ENCODE measurements at regions not wholly inside any gene's neighbourhood (a gene's known extent, or its start where the extent isn't known, plus 50 kb on each side); places are given as distances from the start of the nearest gene placed in this dataset.

DNA sequence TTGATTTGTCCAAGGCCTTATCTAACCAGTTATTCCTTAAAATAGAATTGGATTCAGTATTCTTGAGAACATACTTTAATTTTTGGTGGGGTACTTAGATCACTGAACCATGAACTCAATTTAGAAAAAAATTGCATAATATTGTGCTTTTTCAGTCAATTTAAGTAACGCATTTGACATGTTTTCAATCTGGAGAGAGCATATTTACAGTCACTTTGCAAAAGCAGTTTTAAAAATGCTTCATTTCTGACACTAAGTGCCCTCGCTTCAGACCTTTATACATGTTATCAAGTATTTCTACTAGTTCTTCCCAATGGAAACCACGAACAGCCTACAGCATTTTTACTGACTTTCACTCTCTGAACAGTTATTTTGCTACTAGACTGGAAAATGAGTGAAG is 257.1 kb upstream of the NDST4 start:
- no peak overlapping the region for H3K56ac ChIP-seq (ENCODE audit: extremely low read depth, insufficient read depth, low read length)
- no peak for ATAC-seq (ENCODE audit: low read depth)
- no CpG with 5 or more reads among the region's 3 CpGs for WGBS, 2 experiments (ENCODE audit: extremely low coverage in 2 of 2, insufficient read length in 1 of 2)
- no peak overlapping the region for H3K9ac ChIP-seq (ENCODE audit: low read depth, low read length)
- POLR2A ChIA-PET (ENCODE audit: unreplicated experiment), result no interaction called here
- in situ Hi-C loops (cut with MboI; ENCODE audit: low sequenced_read_pairs) (no loop called here), intact Hi-C loops (cut with micrococcal nuclease) (no loop called here), dilution Hi-C loops (cut with HindIII; ENCODE audit: low sequenced_read_pairs, unreplicated experiment) (no loop called here)
- H3K4me1 ChIP-seq (ENCODE audit: control insufficient read depth, insufficient read depth, low read length), result no peaks in the 10 kb centered on the region
- H3K23ac ChIP-seq (ENCODE audit: low read depth, low read length), result no peak overlapping the region
- no peak overlapping the region for H2AFZ ChIP-seq (replicated peaks; ENCODE audit: low read length, poor library complexity)
- no peak overlapping the region for H3K4me2 ChIP-seq (ENCODE audit: low read depth, low read length)
- H4K5ac ChIP-seq (ENCODE audit: low read depth, low read length), result no peak overlapping the region
- no peak overlapping the region for H3K27ac ChIP-seq (ENCODE audit: insufficient read depth, low read length)
- no peak overlapping the region for H3K18ac ChIP-seq (ENCODE audit: low read depth, low read length)
- no peak overlapping the region for H2BK20ac ChIP-seq (ENCODE audit: low read depth, low read length)
- no peak overlapping the region for H2BK5ac ChIP-seq (ENCODE audit: low read depth, low read length, poor library complexity, severe bottlenecking)
- DNase-seq, result no peak
- H2BK15ac ChIP-seq (ENCODE audit: low read depth, low read length), result no peak overlapping the region
- no peak overlapping the region for H3K4me3 ChIP-seq (ENCODE audit: insufficient read depth, low read depth, low read length)
- H2AK5ac ChIP-seq (ENCODE audit: low read depth, low read length), result no peak overlapping the region
- H3K14ac ChIP-seq (replicated peaks; ENCODE audit: low read depth, low read length), result no peak overlapping the region
- no peak overlapping the region for H4K8ac ChIP-seq (ENCODE audit: low read depth in 2 of 2, low read length in 2 of 2)
- H3K4ac ChIP-seq (ENCODE audit: low read depth, low read length), result no peak overlapping the region
- CTCF ChIA-PET, result no interaction called here
- no peak overlapping the region for H2AK9ac ChIP-seq (replicated peaks; ENCODE audit: low read depth, low read length, poor library complexity)
- no peak overlapping the region for H4K91ac ChIP-seq (ENCODE audit: insufficient read depth, low read depth, low read length)
- H3K79me1 ChIP-seq (ENCODE audit: low read depth in 1 of 2, low read length in 2 of 2), result no peaks in the 10 kb centered on the region
- no peak overlapping the region for H2BK120ac ChIP-seq (ENCODE audit: low read depth, low read length)
- H3K9me1 ChIP-seq (ENCODE audit: insufficient read depth, low read length), result no peaks in the 10 kb centered on the region
- peaks cover 13% of the 10 kb centered on the region for H3K9me3 ChIP-seq (ENCODE audit: control insufficient read depth, insufficient read depth, low read length)
- BruUV-seq (replicated peaks), result no TSS peak
- TF ChIP-seq, protein P1, sequence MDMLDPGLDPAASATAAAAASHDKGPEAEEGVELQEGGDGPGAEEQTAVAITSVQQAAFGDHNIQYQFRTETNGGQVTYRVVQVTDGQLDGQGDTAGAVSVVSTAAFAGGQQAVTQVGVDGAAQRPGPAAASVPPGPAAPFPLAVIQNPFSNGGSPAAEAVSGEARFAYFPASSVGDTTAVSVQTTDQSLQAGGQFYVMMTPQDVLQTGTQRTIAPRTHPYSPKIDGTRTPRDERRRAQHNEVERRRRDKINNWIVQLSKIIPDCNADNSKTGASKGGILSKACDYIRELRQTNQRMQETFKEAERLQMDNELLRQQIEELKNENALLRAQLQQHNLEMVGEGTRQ (IDR thresholded peaks at IDR 0.05; ENCODE audit: low read depth, low read length), result no peak
- TF ChIP-seq POLR2A (IDR thresholded peaks at IDR 0.05; ENCODE audit: low read depth, low read length) (no peak), MAFK (IDR thresholded peaks at IDR 0.05; ENCODE audit: low read depth, low read length) (no peak), RAD21 (IDR thresholded peaks at IDR 0.05; ENCODE audit: low read length) (no peak), RCOR1 (IDR thresholded peaks at IDR 0.05; ENCODE audit: insufficient replicate concordance, low read length) (no peak), CHD1 (IDR thresholded peaks at IDR 0.05; ENCODE audit: low read depth, low read length) (no peak), NFE2L2 (IDR thresholded peaks at IDR 0.05; ENCODE audit: low read depth, low read length) (no peak), MXI1 (IDR thresholded peaks at IDR 0.05; ENCODE audit: borderline replicate concordance, low read depth, low read length) (no peak), RFX5 (IDR thresholded peaks at IDR 0.05; ENCODE audit: low read depth, low read length) (no peak), BHLHE40 (IDR thresholded peaks at IDR 0.05; ENCODE audit: low read depth, low read length) (no peak), MAZ (IDR thresholded peaks at IDR 0.05; ENCODE audit: borderline replicate concordance, low read depth, low read length) (no peak), SMC3 (IDR thresholded peaks at IDR 0.05; ENCODE audit: low read depth, low read length) (no peak), CEBPB (IDR thresholded peaks at IDR 0.05; ENCODE audit: low read depth, low read length) (no peak), FOS (IDR thresholded peaks at IDR 0.05; ENCODE audit: low read depth, low read length) (no peak)
- TF ChIP-seq, protein P2, sequence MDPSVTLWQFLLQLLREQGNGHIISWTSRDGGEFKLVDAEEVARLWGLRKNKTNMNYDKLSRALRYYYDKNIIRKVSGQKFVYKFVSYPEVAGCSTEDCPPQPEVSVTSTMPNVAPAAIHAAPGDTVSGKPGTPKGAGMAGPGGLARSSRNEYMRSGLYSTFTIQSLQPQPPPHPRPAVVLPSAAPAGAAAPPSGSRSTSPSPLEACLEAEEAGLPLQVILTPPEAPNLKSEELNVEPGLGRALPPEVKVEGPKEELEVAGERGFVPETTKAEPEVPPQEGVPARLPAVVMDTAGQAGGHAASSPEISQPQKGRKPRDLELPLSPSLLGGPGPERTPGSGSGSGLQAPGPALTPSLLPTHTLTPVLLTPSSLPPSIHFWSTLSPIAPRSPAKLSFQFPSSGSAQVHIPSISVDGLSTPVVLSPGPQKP (IDR thresholded peaks at IDR 0.05; ENCODE audit: borderline replicate concordance, low read depth, low read length), result no peak
- TF ChIP-seq, protein P3, sequence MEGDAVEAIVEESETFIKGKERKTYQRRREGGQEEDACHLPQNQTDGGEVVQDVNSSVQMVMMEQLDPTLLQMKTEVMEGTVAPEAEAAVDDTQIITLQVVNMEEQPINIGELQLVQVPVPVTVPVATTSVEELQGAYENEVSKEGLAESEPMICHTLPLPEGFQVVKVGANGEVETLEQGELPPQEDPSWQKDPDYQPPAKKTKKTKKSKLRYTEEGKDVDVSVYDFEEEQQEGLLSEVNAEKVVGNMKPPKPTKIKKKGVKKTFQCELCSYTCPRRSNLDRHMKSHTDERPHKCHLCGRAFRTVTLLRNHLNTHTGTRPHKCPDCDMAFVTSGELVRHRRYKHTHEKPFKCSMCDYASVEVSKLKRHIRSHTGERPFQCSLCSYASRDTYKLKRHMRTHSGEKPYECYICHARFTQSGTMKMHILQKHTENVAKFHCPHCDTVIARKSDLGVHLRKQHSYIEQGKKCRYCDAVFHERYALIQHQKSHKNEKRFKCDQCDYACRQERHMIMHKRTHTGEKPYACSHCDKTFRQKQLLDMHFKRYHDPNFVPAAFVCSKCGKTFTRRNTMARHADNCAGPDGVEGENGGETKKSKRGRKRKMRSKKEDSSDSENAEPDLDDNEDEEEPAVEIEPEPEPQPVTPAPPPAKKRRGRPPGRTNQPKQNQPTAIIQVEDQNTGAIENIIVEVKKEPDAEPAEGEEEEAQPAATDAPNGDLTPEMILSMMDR (conservative IDR thresholded peaks at IDR 0.05; ENCODE audit: low read depth, low read length), result no peak
- no peaks in the 10 kb centered on the region for H3K36me3 ChIP-seq (ENCODE audit: control insufficient read depth, insufficient read depth, low read length)
- no peaks in the 10 kb centered on the region for H4K20me1 ChIP-seq (ENCODE audit: insufficient read depth, low read length)
- H3K27me3 ChIP-seq (ENCODE audit: control insufficient read depth, insufficient read depth, low read length), result no peaks in the 10 kb centered on the region

Measured in IMR-90 (cell line).